HepG2 (cell line): ENCODE measurements at regions not wholly inside any gene's neighbourhood (a gene's known extent, or its start where the extent isn't known, plus 50 kb on each side); places are given as distances from the start of the nearest gene placed in this dataset.

Experiments
- ATAC-seq: fragments of 200-7000 bp; cut with Tn5 transposase; 3 replicates; pipeline ENCODE4 v1.9.1; 2020; ENCODE audit warnings: mild to moderate bottlenecking, moderate library complexity
- BruUV-seq: library from RNA; stranded (reverse); fragments of 400-500 nt; replicated peaks from 2 replicates; lab custom pipeline; 2021; lab: Mats Ljungman, UMichigan
- CTCF ChIA-PET: fragments of 300-600 bp; formaldehyde crosslinking; extraction: SDS; loops from one replicate; lab custom pipeline; 2021; ENCODE audit warnings: low total read pairs, inconsistent platforms, low intra/inter-chr PET ratio; lab: Yijun Ruan, JAX
- POLR2A ChIA-PET: fragments of 350-600 bp; sonication (Branson Sonifier 250); formaldehyde crosslinking; loops from one replicate; lab custom pipeline; 2020; ENCODE audit warnings: antibody characterized with exemption, inconsistent platforms; lab: Yijun Ruan, JAX
- DNase-seq: peaks from one replicate; pipeline ENCODE4 v3.0.0-alpha.2; 2015; ENCODE audit warnings: low spot score
- FAIRE-seq: peaks from 3 replicates; lab custom pipeline; 2011; peaks lifted over from hg19 to GRCh38; lab: Jason Lieb, UNC
- H2AFZ ChIP-seq: one replicate; pipeline ENCODE4 v1.6.1; 2011; ENCODE audit warnings: low read length, inconsistent platforms
- H3K27ac ChIP-seq: fragments of 300-600 bp; 3 replicates; pipeline ENCODE4 v1.8.0; 2011; ENCODE audit warnings: mixed run types, mild to moderate bottlenecking, mixed read lengths, low read length, inconsistent platforms; ENCODE audit not compliant: insufficient read depth; ENCODE audit errors: extremely low read length
- H3K27me3 ChIP-seq, 2 experiments: fragments of 200-600 bp in 1 of 2; 2 replicates in 1 of 2; 3 replicates in 1 of 2; pipeline versions ENCODE4 v1.6.0 to v1.8.0; 2011; ENCODE audit warnings: low read length in 2 of 2, mild to moderate bottlenecking in 2 of 2, moderate library complexity in 2 of 2, inconsistent platforms in 1 of 2; ENCODE audit not compliant: insufficient read depth in 2 of 2, control insufficient read depth in 1 of 2
- H3K36me3 ChIP-seq, 2 experiments: fragments of 200-600 bp in 1 of 2; replicated peaks in 1 of 2; 2 replicates in 1 of 2; 3 replicates in 1 of 2; pipeline versions ENCODE4 v1.5.1 to v1.8.0; 2011; ENCODE audit warnings: low read length in 2 of 2, inconsistent platforms in 1 of 2; ENCODE audit not compliant: insufficient read depth in 2 of 2, control insufficient read depth in 1 of 2
- H3K4me1 ChIP-seq: 2 replicates; pipeline ENCODE4 v1.5.1; 2012; ENCODE audit warnings: low read length, inconsistent platforms; ENCODE audit not compliant: insufficient read depth
- H3K4me2 ChIP-seq: 2 replicates; pipeline ENCODE4 v1.6.0; 2011; ENCODE audit warnings: low read depth, low read length, inconsistent platforms
- H3K4me3 ChIP-seq, 3 experiments: fragments of 200-600 bp in 1 of 3; sonication (generic), shearing (Covaris generic) in 1 of 3; replicated peaks in 1 of 3; 2 replicates each; pipeline ENCODE4 v1.5.1; 2011 to 2016; ENCODE audit warnings: low read length in 3 of 3, inconsistent platforms in 2 of 3, low read depth in 2 of 3, mild to moderate bottlenecking in 2 of 3, control low read depth in 1 of 3, mixed read lengths in 1 of 3; ENCODE audit not compliant: insufficient read depth in 1 of 3
- H3K79me2 ChIP-seq: one replicate; pipeline ENCODE4 v1.6.1; 2011; ENCODE audit warnings: low read length, inconsistent platforms; ENCODE audit not compliant: insufficient read depth
- H3K9ac ChIP-seq: 2 replicates; pipeline ENCODE4 v1.6.0; 2011; ENCODE audit warnings: mild to moderate bottlenecking, low read depth, low read length, inconsistent platforms; ENCODE audit not compliant: insufficient read depth
- H3K9me3 ChIP-seq: 2 replicates; pipeline ENCODE4 v1.5.1; 2012; ENCODE audit warnings: mild to moderate bottlenecking, low read length
- H4K20me1 ChIP-seq: 2 replicates; pipeline ENCODE4 v1.6.0; 2011; ENCODE audit warnings: inconsistent platforms, mild to moderate bottlenecking, low read length, moderate library complexity; ENCODE audit not compliant: insufficient read depth
- NFKB2 ChIP-seq: sonication (generic); formaldehyde crosslinking; IDR thresholded peaks from 2 replicates; pipeline ENCODE4 v1.4.0; 2020; ENCODE audit warnings: missing genetic modification reagents, borderline replicate concordance
- NFRKB ChIP-seq: fragments of 450-650 bp; IDR thresholded peaks from 2 replicates; pipeline ENCODE4 v1.6.1; 2017
- SP5 ChIP-seq: IDR thresholded peaks from 2 replicates; pipeline ENCODE4 v1.6.1; 2016; ENCODE audit warnings: low read depth, borderline replicate concordance
- ZNF280B ChIP-seq: sonication (generic); formaldehyde crosslinking; IDR thresholded peaks from 2 replicates; pipeline ENCODE4 v1.5.0; 2020; ENCODE audit warnings: missing genetic modification reagents, mild to moderate bottlenecking, borderline replicate concordance
- ZNF577 ChIP-seq: sonication (generic); formaldehyde crosslinking; IDR thresholded peaks from 2 replicates; pipeline ENCODE4 v1.4.0; 2020; ENCODE audit warnings: mild to moderate bottlenecking, low read depth, missing genetic modification reagents, borderline replicate concordance
- ZNF737 ChIP-seq: sonication (generic); formaldehyde crosslinking; IDR thresholded peaks from 2 replicates; pipeline ENCODE4 v1.5.0; 2020; ENCODE audit warnings: missing genetic modification reagents, mild to moderate bottlenecking, borderline replicate concordance
- WGBS: methylation state at CpG from one replicate; pipeline ENCODE4 v1.1.6; 2017; ENCODE audit warnings: low lambda C conversion rate; 5-methylcytosine and 5-hydroxymethylcytosine counted together
- in situ Hi-C: cut with HindIII; loops from 2 replicates; pipeline ENCODE4 v1.10.0; 2017; ENCODE audit warnings: low pct_unique_long_range_greater_than_20kb; ENCODE audit not compliant: extremely low pct_ligation_motif_present
- intact Hi-C: fragments of 100-400 bp; cut with micrococcal nuclease; formaldehyde crosslinking; loops from one replicate; pipeline ENCODE4 v1.10.0; 2022; ENCODE audit not compliant: unreplicated experiment
- TF ChIP-seq, protein P1 (sequence below): sonication (generic); formaldehyde crosslinking; IDR thresholded peaks from 2 replicates; pipeline ENCODE4 v1.4.0; 2020; ENCODE audit warnings: missing genetic modification reagents
- TF ChIP-seq, protein P2 (sequence below): sonication (generic); formaldehyde crosslinking; IDR thresholded peaks from 2 replicates; pipeline ENCODE4 v1.4.0; 2020; ENCODE audit warnings: missing genetic modification reagents, borderline replicate concordance

GRCh38 chr21:27694667-27695066 is 727.8 kb upstream of the ADAMTS5 start:
- Histone ChIP-seq H3K36me3 (no peaks in the 10 kb centered on the region), H3K9me3 (peaks cover 54% of the 10 kb centered on the region), H4K20me1 (no peaks in the 10 kb centered on the region), H3K4me3 (no peak overlapping the region), H3K9ac (no peak overlapping the region), H3K79me2 (no peaks in the 10 kb centered on the region), H3K27me3 (no peaks in the 10 kb centered on the region; a peak in 1 of 5 replicates), H3K4me1 (no peaks in the 10 kb centered on the region), H2AFZ (no peak overlapping the region), H3K4me2 (no peak overlapping the region), H3K27ac (no peak overlapping the region)
- WGBS, result 6% methylated on average over 4 of the region's 4 CpGs
- no TSS peak for BruUV-seq
- ChIA-PET POLR2A (no interaction called here), CTCF (no interaction called here)
- DNase-seq, result no peak
- no peak for FAIRE-seq
- ATAC-seq, result no peak
- intact Hi-C loops (no loop called here), in situ Hi-C loops (no loop called here)
- TF ChIP-seq ZNF280B (CRISPR knock-in tag), result no peak
- TF ChIP-seq NFRKB, result no peak
- no peak for TF ChIP-seq ZNF737 (CRISPR knock-in tag)
- TF ChIP-seq, protein P1, sequence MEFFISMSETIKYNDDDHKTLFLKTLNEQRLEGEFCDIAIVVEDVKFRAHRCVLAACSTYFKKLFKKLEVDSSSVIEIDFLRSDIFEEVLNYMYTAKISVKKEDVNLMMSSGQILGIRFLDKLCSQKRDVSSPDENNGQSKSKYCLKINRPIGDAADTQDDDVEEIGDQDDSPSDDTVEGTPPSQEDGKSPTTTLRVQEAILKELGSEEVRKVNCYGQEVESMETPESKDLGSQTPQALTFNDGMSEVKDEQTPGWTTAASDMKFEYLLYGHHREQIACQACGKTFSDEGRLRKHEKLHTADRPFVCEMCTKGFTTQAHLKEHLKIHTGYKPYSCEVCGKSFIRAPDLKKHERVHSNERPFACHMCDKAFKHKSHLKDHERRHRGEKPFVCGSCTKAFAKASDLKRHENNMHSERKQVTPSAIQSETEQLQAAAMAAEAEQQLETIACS (CRISPR knock-in tag), result no peak
- no peak for TF ChIP-seq NFKB2 (CRISPR knock-in tag)
- TF ChIP-seq ZNF577 (CRISPR knock-in tag), result no peak
- TF ChIP-seq, protein P2, sequence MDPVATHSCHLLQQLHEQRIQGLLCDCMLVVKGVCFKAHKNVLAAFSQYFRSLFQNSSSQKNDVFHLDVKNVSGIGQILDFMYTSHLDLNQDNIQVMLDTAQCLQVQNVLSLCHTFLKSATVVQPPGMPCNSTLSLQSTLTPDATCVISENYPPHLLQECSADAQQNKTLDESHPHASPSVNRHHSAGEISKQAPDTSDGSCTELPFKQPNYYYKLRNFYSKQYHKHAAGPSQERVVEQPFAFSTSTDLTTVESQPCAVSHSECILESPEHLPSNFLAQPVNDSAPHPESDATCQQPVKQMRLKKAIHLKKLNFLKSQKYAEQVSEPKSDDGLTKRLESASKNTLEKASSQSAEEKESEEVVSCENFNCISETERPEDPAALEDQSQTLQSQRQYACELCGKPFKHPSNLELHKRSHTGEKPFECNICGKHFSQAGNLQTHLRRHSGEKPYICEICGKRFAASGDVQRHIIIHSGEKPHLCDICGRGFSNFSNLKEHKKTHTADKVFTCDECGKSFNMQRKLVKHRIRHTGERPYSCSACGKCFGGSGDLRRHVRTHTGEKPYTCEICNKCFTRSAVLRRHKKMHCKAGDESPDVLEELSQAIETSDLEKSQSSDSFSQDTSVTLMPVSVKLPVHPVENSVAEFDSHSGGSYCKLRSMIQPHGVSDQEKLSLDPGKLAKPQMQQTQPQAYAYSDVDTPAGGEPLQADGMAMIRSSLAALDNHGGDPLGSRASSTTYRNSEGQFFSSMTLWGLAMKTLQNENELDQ, result no peak
- no peak for TF ChIP-seq SP5 (CRISPR knock-in tag)
